Smooth muscle cell (in vitro differentiated cells): ENCODE measurements at regions not wholly inside any gene's neighbourhood (a gene's known extent, or its start where the extent isn't known, plus 50 kb on each side); places are given as distances from the start of the nearest gene placed in this dataset.

ENCODE experiments used
- DNase-seq: peaks from one replicate; lab custom pipeline; 2025; ENCODE audit not compliant: unreplicated experiment; lab: John Stamatoyannopoulos, UW
- H2AFZ ChIP-seq: fragments of 200-600 bp; sonication (generic); 2 replicates; pipeline ENCODE4 v1.6.0; 2016; ENCODE audit warnings: antibody characterized with exemption, low read depth, mild to moderate bottlenecking
- H3F3A ChIP-seq: fragments of 200-600 bp; sonication (generic); 2 replicates; pipeline ENCODE4 v1.6.0; 2017; ENCODE audit warnings: antibody characterized with exemption, low read depth
- H3K27ac ChIP-seq: fragments of 200-600 bp; sonication (generic); 2 replicates; pipeline ENCODE4 v1.5.1; 2016; ENCODE audit warnings: low read depth, mild to moderate bottlenecking
- H3K27me3 ChIP-seq: fragments of 200-600 bp; sonication (generic); 2 replicates; pipeline ENCODE4 v1.6.1; 2016; ENCODE audit warnings: low read depth, mild to moderate bottlenecking
- H3K36me3 ChIP-seq: fragments of 200-600 bp; sonication (generic); 2 replicates; pipeline ENCODE4 v1.5.1; 2016; ENCODE audit warnings: low read depth
- H3K4me1 ChIP-seq: fragments of 200-600 bp; sonication (generic); 2 replicates; pipeline ENCODE4 v1.5.1; 2016; ENCODE audit warnings: low read depth
- H3K4me2 ChIP-seq: fragments of 200-600 bp; sonication (generic); 2 replicates; pipeline ENCODE4 v1.6.0; 2016; ENCODE audit warnings: mild to moderate bottlenecking
- H3K4me3 ChIP-seq: fragments of 200-600 bp; sonication (generic); 2 replicates; pipeline ENCODE4 v1.5.1; 2016; ENCODE audit warnings: mild to moderate bottlenecking
- H3K79me2 ChIP-seq: fragments of 200-600 bp; sonication (generic); 2 replicates; pipeline ENCODE4 v1.6.0; 2016; ENCODE audit warnings: low read depth, mild to moderate bottlenecking
- H3K9ac ChIP-seq: fragments of 200-600 bp; sonication (generic); 2 replicates; pipeline ENCODE4 v1.6.0; 2016; ENCODE audit warnings: low read depth
- H3K9me3 ChIP-seq: fragments of 200-600 bp; sonication (generic); replicated peaks from 2 replicates; pipeline ENCODE4 v1.5.1; 2016; ENCODE audit warnings: low read depth
- H4K20me1 ChIP-seq: fragments of 200-600 bp; sonication (generic); 2 replicates; pipeline ENCODE4 v1.6.0; 2016; ENCODE audit warnings: low read depth
- CTCF ChIP-seq: fragments of 200-600 bp; sonication (generic); IDR thresholded peaks from 2 replicates; pipeline ENCODE4 v1.5.1; 2017; ENCODE audit warnings: borderline replicate concordance, mild to moderate bottlenecking, antibody characterized with exemption; ENCODE audit not compliant: insufficient read depth, poor library complexity, severe bottlenecking
- WGBS: methylation state at CpG from one replicate; pipeline ENCODE4 v1.1.7; 2016; ENCODE audit warnings: low lambda C conversion rate; 5-methylcytosine and 5-hydroxymethylcytosine counted together

GRCh38 chr2:199201539-199201938 lies 256.2 kb downstream of the SATB2 start:
- Histone ChIP-seq H3K36me3 (no peaks in the 10 kb centered on the region), H3K79me2 (no peaks in the 10 kb centered on the region), H3F3A (no peaks in the 10 kb centered on the region), H3K4me3 (no peak overlapping the region), H3K27ac (no peak overlapping the region), H3K4me1 (no peaks in the 10 kb centered on the region), H3K4me2 (no peak overlapping the region), H4K20me1 (no peaks in the 10 kb centered on the region), H3K9ac (no peak overlapping the region), H3K9me3 (no peaks in the 10 kb centered on the region), H2AFZ (no peak overlapping the region), H3K27me3 (no peaks in the 10 kb centered on the region)
- TF ChIP-seq CTCF, result no peak
- WGBS, result 92% methylated on average over 1 of the region's 1 CpG
- no peak for DNase-seq

GRCh38 chr2:199199797-199200196 lies 257.9 kb downstream of the SATB2 start:
- H3K27ac ChIP-seq, result no peak overlapping the region
- no peaks in the 10 kb centered on the region for H3F3A ChIP-seq
- H3K4me3 ChIP-seq, result no peak overlapping the region
- H3K4me2 ChIP-seq, result no peak overlapping the region
- no peak overlapping the region for H3K9ac ChIP-seq
- H3K79me2 ChIP-seq, result no peaks in the 10 kb centered on the region
- H4K20me1 ChIP-seq, result no peaks in the 10 kb centered on the region
- TF ChIP-seq CTCF, result no peak
- no peaks in the 10 kb centered on the region for H3K4me1 ChIP-seq
- H3K9me3 ChIP-seq, result no peaks in the 10 kb centered on the region
- no peaks in the 10 kb centered on the region for H3K36me3 ChIP-seq
- no peak overlapping the region for H2AFZ ChIP-seq
- no peak for DNase-seq
- 93% methylated on average over 1 of the region's 1 CpG for WGBS
- no peaks in the 10 kb centered on the region for H3K27me3 ChIP-seq

DNA sequence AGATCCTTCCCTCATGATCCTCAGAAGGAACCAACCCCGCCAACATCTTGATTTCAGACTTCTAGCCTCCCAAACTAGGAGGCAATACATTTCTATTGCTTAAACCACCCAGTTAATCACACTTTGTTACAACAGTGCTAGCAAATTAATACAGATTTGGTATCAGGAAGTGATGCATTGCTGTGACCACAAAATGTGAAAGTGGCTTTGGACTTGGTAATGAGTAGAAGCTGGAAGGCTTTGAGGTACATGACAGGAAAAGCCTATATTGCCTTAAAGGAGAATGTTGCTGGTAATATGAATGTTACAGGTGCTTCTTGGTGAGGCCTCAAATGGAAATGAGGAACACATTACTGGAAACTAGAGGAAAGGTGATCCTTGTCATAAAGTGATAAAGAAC lies 260.3 kb downstream of the SATB2 start:
- Histone ChIP-seq H3K27ac (no peak overlapping the region), H3K36me3 (no peaks in the 10 kb centered on the region), H3K9me3 (no peaks in the 10 kb centered on the region), H4K20me1 (no peaks in the 10 kb centered on the region), H3K4me3 (no peak overlapping the region), H3K9ac (no peak overlapping the region), H3K4me1 (no peaks in the 10 kb centered on the region), H3K27me3 (no peaks in the 10 kb centered on the region), H3F3A (no peaks in the 10 kb centered on the region), H3K79me2 (no peaks in the 10 kb centered on the region), H2AFZ (no peak overlapping the region), H3K4me2 (no peak overlapping the region)
- TF ChIP-seq CTCF, result no peak
- WGBS, result 100% methylated on average over 1 of the region's 1 CpG
- no peak for DNase-seq

- Histone ChIP-seq H3K79me2 (no peaks in the 10 kb centered on the region), H3F3A (no peaks in the 10 kb centered on the region)
- 91% methylated on average over 3 of the region's 3 CpGs for WGBS
Observed at GRCh38 chr2:199196686-199197085, 261.1 kb downstream of the SATB2 start.

More at GRCh38 chr2:199196686-199197085, 261.1 kb downstream of the SATB2 start:
- H3K27me3 ChIP-seq, result no peaks in the 10 kb centered on the region
- H3K9ac ChIP-seq, result no peak overlapping the region
- no peak overlapping the region for H3K27ac ChIP-seq
- no peaks in the 10 kb centered on the region for H3K9me3 ChIP-seq
- no peaks in the 10 kb centered on the region for H3K36me3 ChIP-seq
- H4K20me1 ChIP-seq, result no peaks in the 10 kb centered on the region
- H3K4me1 ChIP-seq, result no peaks in the 10 kb centered on the region
- no peak overlapping the region for H3K4me2 ChIP-seq
- no peak for TF ChIP-seq CTCF
- H3K4me3 ChIP-seq, result no peak overlapping the region
- DNase-seq, result no peak
- no peak overlapping the region for H2AFZ ChIP-seq
